T47D (cell line): ENCODE measurements at regions not wholly inside any gene's neighbourhood (a gene's known extent, or its start where the extent isn't known, plus 50 kb on each side); places are given as distances from the start of the nearest gene placed in this dataset.
"Not testable (repeated sequence)": the region's sequence is repeated elsewhere in the genome, so short reads cannot be mapped to it uniquely, and the experiment has no call there.

Experiments
- DNase-seq, 2 experiments: peaks; one replicate each; pipeline versions ENCODE4 v3.0.0 to v3.0.0-alpha.2; 2011 to 2012; ENCODE audit warnings: low read depth in 1 of 2, low spot score in 1 of 2
- JUND ChIP-seq: IDR thresholded peaks from 2 replicates; pipeline ENCODE4 v1.6.1; 2012; ENCODE audit warnings: low read depth
- in situ Hi-C: cut with HindIII; loops from 2 replicates; pipeline ENCODE4 v1.10.0; 2016; ENCODE audit warnings: low sequenced_read_pairs, low pct_unique_long_range_greater_than_20kb

DNA sequence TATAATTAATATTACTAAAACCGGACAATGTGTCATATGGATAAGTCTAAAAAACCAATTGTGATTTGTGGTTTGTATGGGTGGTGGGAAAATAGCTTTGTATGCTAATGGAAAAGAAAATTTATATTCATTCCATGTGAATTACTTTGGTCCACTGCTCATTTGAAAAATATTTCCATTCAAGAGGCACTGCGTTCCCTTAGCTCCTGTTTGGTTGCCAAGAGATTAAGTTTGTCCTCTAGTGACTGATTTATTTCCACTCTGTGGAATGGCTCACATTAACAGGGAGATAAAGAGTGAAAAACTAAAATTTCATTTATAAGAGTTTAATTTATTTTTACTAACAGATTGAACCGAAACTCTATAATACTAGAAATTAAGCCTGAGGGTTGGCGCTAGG is 744.1 kb upstream of the CHRM3 start:
- TF ChIP-seq JUND = no peak
- in situ Hi-C loops = no loop called here
- no peak for DNase-seq

DNA sequence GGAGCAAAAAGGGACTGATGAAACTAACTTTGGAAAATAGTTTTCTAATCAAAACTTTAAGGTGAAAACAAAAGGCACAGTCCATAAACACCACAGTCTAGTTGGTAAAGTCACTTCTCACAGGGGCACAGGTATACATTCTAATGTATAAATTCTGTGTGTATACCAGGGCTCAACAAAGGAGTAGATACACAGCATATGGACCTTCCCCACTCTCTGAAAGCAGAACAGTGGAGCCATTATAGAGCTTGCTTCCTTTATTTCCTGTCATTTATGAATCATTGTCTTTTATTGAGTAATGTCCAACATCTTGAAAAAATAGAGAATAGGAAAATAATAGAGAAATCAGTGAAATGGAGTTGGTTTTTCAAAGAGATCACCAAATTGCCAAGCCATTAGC is 746.5 kb upstream of the CHRM3 start:
- in situ Hi-C loops = no loop called here
- DNase-seq = no peak
- TF ChIP-seq JUND = no peak

DNA sequence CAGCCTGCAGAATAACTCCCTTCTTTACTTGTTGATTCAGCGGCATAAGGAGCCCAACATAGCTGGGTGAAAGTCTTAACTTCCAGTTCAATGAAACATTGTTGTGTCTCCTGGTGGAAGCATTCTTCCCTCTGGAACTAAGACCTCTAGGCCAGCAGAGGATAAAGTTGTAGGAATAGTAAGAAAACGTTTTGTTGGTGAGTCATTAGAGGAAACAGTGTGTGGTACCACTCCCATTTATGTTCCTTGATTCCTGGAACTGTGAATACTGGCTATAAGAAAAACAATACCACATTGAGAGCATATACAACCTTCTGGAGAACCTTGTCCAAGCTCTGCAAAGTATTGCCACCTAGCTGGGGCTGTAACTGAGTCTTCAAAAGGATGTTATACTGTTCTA is 737.4 kb upstream of the ZP4 start:
- in situ Hi-C loops = no loop called here
- no peak for DNase-seq

DNA sequence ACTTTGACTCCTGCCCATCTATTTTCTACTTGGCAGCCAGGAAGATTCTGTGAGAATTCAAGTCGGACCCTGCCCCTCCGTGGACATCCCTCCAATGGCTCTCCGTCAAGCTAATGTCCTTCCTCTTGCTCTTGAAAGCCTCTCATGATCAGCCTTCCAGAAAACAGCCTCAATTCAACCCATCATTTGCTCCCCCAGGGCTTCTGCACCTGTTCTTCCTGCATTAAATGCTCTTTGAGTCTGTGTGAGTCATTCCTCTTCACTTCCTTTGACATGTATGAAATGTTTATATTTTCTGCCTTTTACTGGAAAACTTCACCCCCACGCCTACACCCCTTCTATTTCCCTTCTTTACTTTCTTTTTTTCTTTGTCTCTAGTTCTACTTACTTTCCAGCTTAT is 734.1 kb upstream of the ZP4 start:
- in situ Hi-C loops = no loop called here
- DNase-seq = no peak
- TF ChIP-seq JUND = no peak

More for the DNA sequence above, 737.4 kb upstream of the ZP4 start:
- no peak for TF ChIP-seq JUND

DNA sequence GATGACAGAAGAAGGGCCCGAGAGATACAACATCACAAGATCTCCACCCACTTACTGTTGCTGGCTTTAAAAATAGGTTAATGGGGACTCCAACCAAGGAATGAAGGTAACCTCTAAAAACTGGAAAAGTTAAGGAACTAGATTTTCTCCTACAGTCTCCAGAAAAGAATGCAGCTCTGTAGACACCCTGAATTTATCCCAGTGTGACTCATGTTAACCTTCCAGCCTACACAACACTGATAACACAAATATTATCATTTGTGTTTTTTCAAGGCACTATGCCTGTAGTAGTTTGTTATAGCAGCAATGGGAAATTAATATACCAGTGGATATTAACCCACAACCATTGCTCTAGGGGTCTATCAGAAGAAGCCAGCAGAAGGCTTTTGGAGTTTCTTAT is 730.7 kb upstream of the ZP4 start:
- DNase-seq = no peak
- TF ChIP-seq JUND = no peak
- in situ Hi-C loops = no loop called here

DNA sequence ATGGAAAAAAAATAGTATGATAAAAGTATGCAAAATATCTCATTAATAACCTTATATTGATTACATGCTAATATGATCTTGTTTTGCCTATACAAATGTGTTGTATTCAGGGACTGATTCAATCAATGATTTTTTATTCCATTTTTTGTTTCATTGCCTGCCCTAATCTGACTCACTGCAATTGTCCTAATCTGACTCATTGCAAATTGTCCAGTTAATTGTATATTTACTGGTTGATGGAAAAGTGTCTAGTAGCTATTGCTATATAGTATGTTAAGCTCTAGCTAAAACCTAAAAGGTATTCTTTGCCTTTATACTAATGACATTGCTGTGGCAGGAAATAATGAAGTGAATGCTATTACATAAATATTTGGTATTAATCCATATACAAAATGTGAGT is 728.9 kb upstream of the ZP4 start:
- in situ Hi-C loops = no loop called here
- no peak for DNase-seq
- no peak for TF ChIP-seq JUND

DNA sequence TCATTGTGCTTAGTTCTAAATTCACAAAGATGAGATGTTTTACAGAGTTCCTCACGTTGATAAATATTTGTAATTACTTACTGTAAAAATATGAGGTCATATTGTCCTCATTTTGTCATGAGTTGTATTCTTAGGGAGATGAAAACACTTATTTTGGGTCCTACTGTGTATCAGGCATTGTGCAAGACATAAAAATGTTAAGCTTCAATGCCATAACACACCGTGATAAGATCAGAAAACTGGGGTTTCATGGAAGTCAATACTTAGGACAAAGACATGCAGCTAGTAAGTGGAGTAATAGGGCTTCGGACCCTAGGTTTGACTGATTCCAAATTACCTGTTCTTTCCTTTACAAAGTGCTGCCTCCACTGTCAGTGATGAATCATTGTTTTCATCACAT is 720.7 kb upstream of the ZP4 start:
- in situ Hi-C loops = no loop called here
- peak in 1 of 2 experiments; percentile 16 for DNase-seq
- no peak for TF ChIP-seq JUND

DNA sequence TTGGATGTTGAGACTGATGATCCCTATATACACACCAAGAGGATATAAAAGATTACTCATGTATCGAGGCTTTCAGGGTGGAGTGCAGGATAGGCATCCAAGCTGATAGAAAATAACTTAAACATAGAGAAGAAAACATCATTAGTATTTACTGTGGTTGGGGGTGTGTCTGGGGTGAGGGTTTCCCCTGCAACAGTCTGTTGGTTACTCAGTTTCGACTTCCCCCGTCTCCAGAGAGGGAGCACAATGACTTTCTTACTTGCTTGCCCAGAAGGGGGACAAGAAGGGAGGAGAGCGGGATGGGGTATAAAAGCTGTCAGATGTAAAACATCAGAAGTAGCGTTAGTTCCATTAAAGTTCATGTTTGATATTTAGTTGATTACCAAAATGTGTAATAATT is 717.4 kb upstream of the ZP4 start:
- TF ChIP-seq JUND = no peak
- in situ Hi-C loops = no loop called here
- DNase-seq = no peak

DNA sequence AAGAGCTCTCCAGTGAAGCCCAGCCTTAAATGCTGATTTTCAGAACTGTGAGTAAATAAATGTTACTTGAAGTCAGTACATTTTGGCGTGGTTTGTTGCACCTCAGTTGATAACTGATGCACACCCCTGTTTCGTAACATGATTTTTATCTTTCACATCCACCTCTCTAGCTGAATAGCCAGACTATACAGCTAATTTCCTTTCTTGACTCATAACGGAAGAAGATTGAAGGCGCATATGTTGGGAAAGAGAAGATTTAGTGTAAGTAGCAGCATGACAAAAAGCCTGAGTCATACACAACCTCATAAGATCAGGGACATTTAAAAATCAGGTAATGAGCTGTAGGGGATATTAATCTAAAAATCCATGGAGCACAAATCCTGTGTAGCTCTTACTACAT is 716.2 kb upstream of the ZP4 start:
- TF ChIP-seq JUND = no peak
- in situ Hi-C loops = no loop called here
- no peak for DNase-seq

DNA sequence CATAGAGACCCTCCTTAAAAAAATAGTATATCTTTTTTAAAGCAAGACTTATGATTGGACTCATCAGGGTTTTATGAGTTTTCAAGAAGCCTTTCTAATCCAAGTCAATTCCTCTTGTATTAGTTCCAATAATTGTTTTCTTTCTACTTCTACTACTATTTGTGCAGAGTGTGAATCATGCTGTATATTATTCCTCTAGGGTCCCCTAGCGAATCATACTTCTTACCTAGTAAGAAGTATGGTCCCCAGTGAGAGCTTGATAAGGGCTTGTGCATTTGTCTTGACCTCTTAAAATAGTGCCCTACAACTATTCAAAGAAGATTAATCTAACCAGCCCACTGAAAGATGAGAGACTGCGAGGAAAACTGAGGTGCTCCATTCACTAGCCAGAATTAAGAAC is 715.7 kb upstream of the ZP4 start:
- TF ChIP-seq JUND = no peak
- no peak for DNase-seq
- in situ Hi-C loops = no loop called here

DNA sequence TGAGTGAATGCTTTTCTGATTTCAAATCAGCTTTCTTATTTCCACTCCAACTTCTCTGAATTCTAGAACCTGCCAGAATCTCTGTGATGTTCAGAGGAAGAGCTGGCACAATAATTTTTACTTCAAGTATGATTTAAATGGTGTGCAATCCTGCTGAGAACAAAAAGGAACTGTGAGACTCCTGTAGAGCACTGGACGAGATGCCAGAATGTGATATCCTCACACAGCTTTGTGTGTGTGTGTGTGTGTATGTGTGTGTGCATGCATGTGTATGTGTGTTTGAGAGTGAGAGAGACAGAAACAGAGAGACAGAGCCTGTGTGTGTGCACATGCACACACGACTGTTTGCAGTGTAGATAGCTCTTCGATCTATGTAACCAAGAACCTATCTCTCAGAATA is 713.6 kb upstream of the ZP4 start:
- no peak for TF ChIP-seq JUND
- no peak for DNase-seq
- in situ Hi-C loops = no loop called here

DNA sequence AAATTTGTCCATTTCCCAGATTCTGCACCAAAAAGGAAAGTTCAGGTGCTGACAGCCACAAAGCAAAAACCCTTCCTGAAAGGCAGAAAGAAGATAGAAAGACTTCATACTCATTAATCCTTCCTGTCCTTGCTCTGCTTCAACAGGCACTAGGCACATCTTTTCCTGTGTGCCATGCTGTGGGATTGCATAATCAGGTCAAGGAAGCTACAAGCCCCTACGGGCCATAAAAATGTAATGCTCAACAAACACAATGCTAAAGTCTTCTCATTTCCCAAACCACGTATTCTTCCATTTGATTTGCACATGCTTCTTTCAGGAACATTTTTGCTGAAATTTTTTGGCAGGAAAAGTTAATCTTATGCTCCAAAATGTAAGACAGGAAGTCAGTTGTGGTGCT is 710.9 kb upstream of the ZP4 start:
- in situ Hi-C loops, DNase-seq: not testable (repeated sequence)

DNA sequence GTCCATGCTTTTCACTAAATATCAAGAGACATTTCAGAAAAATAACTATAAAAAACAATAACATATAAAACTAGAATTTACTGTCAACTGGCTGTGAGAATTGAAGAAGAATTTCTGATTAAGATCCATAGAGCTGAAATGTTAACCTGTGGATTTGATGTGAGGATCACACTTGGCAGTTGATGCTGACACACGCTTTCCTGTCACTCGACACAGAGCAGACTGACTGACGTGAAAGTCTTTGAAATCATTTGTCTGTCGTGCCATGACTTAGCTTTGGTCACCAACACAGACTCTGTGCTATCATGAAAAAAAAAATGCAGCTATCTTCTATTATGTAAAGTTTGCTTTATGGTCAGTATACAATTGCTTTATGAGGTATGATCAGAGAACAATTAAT is 706.0 kb upstream of the ZP4 start:
- no peak for DNase-seq
- TF ChIP-seq JUND = no peak
- in situ Hi-C loops = no loop called here

DNA sequence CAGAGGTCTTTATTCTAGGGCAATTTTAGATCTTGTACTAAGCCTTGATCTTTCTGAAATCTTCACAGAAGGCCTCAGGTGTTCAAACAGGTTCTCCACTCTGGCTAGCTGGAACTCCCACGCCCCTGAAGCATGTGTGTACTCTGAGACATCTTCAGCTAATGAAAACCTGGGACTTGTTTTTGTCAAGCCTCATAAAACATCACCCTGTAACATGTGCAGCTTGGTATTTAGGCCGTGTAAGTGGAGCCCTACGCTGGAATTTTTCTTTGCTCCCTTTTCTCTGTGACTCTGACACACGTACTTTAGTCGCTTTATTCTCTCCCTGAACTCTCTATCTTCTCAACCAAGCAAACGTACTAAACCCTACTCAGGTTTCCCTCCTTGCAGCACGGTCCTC is 701.9 kb upstream of the ZP4 start:
- in situ Hi-C loops = no loop called here
- peak in 1 of 2 experiments; percentile 55 for DNase-seq
- TF ChIP-seq JUND = no peak

DNA sequence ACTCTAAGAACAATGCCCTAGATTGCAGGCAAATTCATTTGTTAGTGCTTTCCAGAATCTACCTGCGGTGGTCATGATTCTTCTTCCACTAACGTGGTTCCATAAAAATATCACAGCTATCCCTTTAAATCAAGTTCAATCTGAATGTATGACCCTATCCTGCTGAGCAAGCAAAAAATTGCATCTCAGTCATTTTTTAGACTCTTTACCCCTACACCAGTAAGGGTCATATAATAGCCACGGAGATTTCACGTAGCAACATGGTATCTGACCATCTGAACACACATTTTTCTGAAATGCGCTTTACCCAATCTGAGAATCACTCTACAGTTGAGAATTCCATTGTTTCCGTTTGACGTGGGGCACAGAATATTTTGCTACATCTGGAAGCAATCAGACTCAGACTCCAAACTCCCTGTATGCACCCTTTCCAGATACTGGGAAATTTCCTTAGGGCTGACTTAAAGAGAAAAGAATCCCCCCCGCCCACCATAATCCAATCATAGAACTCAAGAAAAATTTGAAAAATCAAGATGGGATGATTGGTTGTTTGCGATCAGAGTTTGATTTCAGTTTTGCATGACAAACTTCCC is 699.2 kb upstream of the ZP4 start:
- no peak for TF ChIP-seq JUND
- in situ Hi-C loops = no loop called here
- no peak for DNase-seq
